ENCODE measurements at regions not wholly inside any gene's neighbourhood (a gene's known extent, or its start where the extent isn't known, plus 50 kb on each side); places are given as distances from the start of the nearest gene placed in this dataset.

DNA sequence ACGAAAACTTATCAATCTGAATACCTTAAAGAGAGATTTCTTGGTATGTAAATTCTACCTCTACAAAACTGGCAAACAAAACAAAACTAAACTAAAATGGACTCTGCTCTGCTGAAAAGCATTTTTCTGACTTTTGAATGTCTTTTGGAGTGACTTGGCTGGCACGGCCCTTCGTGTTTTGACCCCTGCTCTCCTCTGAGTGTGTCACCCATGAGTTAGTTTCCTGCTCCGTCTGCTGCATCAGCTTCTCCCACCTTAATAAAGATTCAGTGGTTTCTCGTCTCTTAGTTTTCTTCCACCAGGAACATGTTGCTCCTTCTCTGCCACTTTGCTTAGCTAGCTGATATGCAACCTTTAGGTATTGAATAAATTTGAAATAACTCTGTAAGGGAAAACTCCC lies 1084.0 kb upstream of the CDH18 start:
- no peaks in the 10 kb centered on the region for H3K79me2 ChIP-seq (ENCODE audit: low read length)
- no peaks in the 10 kb centered on the region for H3F3A ChIP-seq (ENCODE audit: insufficient read depth, low read length)
- H3K9ac ChIP-seq (ENCODE audit: low read length): no peak overlapping the region
- no peaks in the 10 kb centered on the region for H4K20me1 ChIP-seq (ENCODE audit: insufficient read depth, low read length)
- H3K4me2 ChIP-seq (ENCODE audit: low read depth, low read length): no peak overlapping the region
- no peak overlapping the region for H3K4me3 ChIP-seq (ENCODE audit: low read length)
- TF ChIP-seq, protein P1, sequence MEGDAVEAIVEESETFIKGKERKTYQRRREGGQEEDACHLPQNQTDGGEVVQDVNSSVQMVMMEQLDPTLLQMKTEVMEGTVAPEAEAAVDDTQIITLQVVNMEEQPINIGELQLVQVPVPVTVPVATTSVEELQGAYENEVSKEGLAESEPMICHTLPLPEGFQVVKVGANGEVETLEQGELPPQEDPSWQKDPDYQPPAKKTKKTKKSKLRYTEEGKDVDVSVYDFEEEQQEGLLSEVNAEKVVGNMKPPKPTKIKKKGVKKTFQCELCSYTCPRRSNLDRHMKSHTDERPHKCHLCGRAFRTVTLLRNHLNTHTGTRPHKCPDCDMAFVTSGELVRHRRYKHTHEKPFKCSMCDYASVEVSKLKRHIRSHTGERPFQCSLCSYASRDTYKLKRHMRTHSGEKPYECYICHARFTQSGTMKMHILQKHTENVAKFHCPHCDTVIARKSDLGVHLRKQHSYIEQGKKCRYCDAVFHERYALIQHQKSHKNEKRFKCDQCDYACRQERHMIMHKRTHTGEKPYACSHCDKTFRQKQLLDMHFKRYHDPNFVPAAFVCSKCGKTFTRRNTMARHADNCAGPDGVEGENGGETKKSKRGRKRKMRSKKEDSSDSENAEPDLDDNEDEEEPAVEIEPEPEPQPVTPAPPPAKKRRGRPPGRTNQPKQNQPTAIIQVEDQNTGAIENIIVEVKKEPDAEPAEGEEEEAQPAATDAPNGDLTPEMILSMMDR (IDR thresholded peaks at IDR 0.05; ENCODE audit: low read length): no peak
- no peak for TF ChIP-seq EZH2phosphoT487 (IDR thresholded peaks at IDR 0.05; ENCODE audit: low read length)
- no peak for TF ChIP-seq EZH2 (optimal IDR thresholded peaks at IDR 0.05; ENCODE audit: low read depth, low read length)
- no peaks in the 10 kb centered on the region for H3K27me3 ChIP-seq (replicated peaks; ENCODE audit: insufficient read depth, low read length)
- H3K27ac ChIP-seq (ENCODE audit: low read length): no peak overlapping the region
- H2AFZ ChIP-seq (ENCODE audit: low read length): no peak overlapping the region
- H3K9me2 ChIP-seq (replicated peaks; ENCODE audit: insufficient read depth, low read length): no peaks in the 10 kb centered on the region
- H3K4me1 ChIP-seq (ENCODE audit: low read length): no peaks in the 10 kb centered on the region
- no peaks in the 10 kb centered on the region for H3K36me3 ChIP-seq (replicated peaks; ENCODE audit: insufficient read depth, low read length)
- DNase-seq: no peak
- H3K9me3 ChIP-seq (replicated peaks; ENCODE audit: insufficient read depth, low read length): no peaks in the 10 kb centered on the region

GRCh38 chr5:21071421-21071820 lies 1083.4 kb upstream of the CDH18 start:
- no peaks in the 10 kb centered on the region for H3K79me2 ChIP-seq (ENCODE audit: low read length)
- no peaks in the 10 kb centered on the region for H3F3A ChIP-seq (ENCODE audit: insufficient read depth, low read length)
- H4K20me1 ChIP-seq (ENCODE audit: insufficient read depth, low read length): no peaks in the 10 kb centered on the region
- no peaks in the 10 kb centered on the region for H3K4me1 ChIP-seq (ENCODE audit: low read length)
- H3K27ac ChIP-seq (ENCODE audit: low read length): no peak overlapping the region
- H2AFZ ChIP-seq (ENCODE audit: low read length): no peak overlapping the region
- H3K4me2 ChIP-seq (ENCODE audit: low read depth, low read length): no peak overlapping the region
- H3K27me3 ChIP-seq (replicated peaks; ENCODE audit: insufficient read depth, low read length): no peaks in the 10 kb centered on the region
- H3K9me3 ChIP-seq (replicated peaks; ENCODE audit: insufficient read depth, low read length): no peaks in the 10 kb centered on the region
- H3K9me2 ChIP-seq (replicated peaks; ENCODE audit: insufficient read depth, low read length): no peaks in the 10 kb centered on the region
- no peaks in the 10 kb centered on the region for H3K36me3 ChIP-seq (replicated peaks; ENCODE audit: insufficient read depth, low read length)
- TF ChIP-seq EZH2phosphoT487 (IDR thresholded peaks at IDR 0.05; ENCODE audit: low read length) (no peak), EZH2 (optimal IDR thresholded peaks at IDR 0.05; ENCODE audit: low read depth, low read length) (no peak)
- TF ChIP-seq, protein P1 (IDR thresholded peaks at IDR 0.05; ENCODE audit: low read length): no peak
- no peak for DNase-seq
- no peak overlapping the region for H3K4me3 ChIP-seq (ENCODE audit: low read length)
- H3K9ac ChIP-seq (ENCODE audit: low read length): no peak overlapping the region

GRCh38 chr5:21070858-21071257 lies 1082.9 kb upstream of the CDH18 start:
- DNase-seq: no peak
- Histone ChIP-seq H3K27ac (ENCODE audit: low read length) (no peak overlapping the region), H3K4me3 (ENCODE audit: low read length) (no peak overlapping the region), H3F3A (ENCODE audit: insufficient read depth, low read length) (no peaks in the 10 kb centered on the region), H3K9me3 (replicated peaks; ENCODE audit: insufficient read depth, low read length) (no peaks in the 10 kb centered on the region), H3K27me3 (replicated peaks; ENCODE audit: insufficient read depth, low read length) (no peaks in the 10 kb centered on the region), H3K4me2 (ENCODE audit: low read depth, low read length) (no peak overlapping the region), H4K20me1 (ENCODE audit: insufficient read depth, low read length) (no peaks in the 10 kb centered on the region), H3K9me2 (replicated peaks; ENCODE audit: insufficient read depth, low read length) (no peaks in the 10 kb centered on the region), H3K4me1 (ENCODE audit: low read length) (no peaks in the 10 kb centered on the region), H3K9ac (ENCODE audit: low read length) (no peak overlapping the region), H3K36me3 (replicated peaks; ENCODE audit: insufficient read depth, low read length) (no peaks in the 10 kb centered on the region), H3K79me2 (ENCODE audit: low read length) (no peaks in the 10 kb centered on the region), H2AFZ (ENCODE audit: low read length) (no peak overlapping the region)
- TF ChIP-seq EZH2phosphoT487 (IDR thresholded peaks at IDR 0.05; ENCODE audit: low read length) (no peak), EZH2 (optimal IDR thresholded peaks at IDR 0.05; ENCODE audit: low read depth, low read length) (no peak)
- TF ChIP-seq, protein P1 (IDR thresholded peaks at IDR 0.05; ENCODE audit: low read length): no peak

Measured in MM.1S (cell line).